Eye (tissue), 1 donor: ENCODE measurements at regions not wholly inside any gene's neighbourhood (a gene's known extent, or its start where the extent isn't known, plus 50 kb on each side); places are given as distances from the start of the nearest gene placed in this dataset.

Source experiments
- DNase-seq: peaks from one replicate; pipeline ENCODE4 v3.0.0-alpha.2; 2015

DNA sequence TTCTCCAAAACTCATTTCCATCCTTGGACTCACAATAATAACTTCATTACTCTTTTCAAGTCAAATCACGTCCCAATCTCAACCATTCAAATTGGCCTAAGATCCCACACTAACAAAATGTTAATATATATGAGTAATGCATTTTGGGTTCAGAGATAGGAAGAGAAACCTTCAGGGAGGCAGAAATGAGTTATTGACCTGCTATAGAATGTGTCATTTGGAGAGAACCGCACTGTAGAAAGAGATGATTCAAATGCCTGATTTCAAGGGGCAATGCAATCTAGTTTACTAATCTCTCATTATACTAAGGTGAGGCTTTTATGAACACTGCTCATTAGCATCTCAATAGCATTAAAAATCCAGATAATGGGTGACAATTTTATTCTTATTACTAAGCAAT, 1595.0 kb upstream of the GOT2 start:
- no peak for DNase-seq

DNA sequence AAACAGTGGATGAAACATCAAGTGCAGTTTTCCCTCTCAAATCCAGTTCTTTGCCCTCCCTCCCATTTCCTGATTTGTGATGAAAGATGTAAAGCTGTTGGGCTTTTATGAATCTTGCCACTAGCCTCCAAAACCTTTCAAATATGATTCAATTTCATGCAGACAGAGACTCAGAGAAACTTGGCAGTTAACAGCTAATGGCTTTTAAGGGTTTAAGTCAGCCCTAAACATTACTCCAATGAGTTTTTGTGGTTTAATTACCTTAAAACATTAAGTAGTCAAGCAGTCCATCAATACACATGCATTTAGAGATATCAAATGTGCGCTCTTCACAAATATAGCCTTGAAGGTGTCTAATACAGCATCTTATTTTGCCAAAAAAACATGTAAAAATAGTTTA, 1594.0 kb upstream of the GOT2 start:
- no peak for DNase-seq

DNA sequence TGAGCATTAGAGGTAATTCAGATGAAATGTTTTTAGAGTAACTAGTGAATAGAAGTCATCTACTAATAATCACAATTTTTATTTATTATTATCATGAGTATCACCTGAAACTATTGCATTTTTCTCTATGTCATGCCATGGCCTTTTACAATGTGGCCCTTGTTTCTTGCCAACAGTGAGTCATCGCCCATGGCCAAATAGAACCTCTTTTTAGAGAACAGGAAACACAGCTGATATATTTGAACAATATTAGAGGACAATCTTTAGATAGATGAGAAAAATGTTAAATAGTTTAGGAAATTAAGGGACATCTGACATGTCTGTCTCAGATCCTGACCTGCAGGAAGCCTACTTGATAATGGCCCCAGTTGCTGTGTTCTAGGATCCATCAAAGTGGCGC, 1584.4 kb upstream of the GOT2 start:
- no peak for DNase-seq

- no peak for DNase-seq
These were observed 1576.8 kb upstream of the GOT2 start for GRCh38 chr16:60310846-60311445.

DNA sequence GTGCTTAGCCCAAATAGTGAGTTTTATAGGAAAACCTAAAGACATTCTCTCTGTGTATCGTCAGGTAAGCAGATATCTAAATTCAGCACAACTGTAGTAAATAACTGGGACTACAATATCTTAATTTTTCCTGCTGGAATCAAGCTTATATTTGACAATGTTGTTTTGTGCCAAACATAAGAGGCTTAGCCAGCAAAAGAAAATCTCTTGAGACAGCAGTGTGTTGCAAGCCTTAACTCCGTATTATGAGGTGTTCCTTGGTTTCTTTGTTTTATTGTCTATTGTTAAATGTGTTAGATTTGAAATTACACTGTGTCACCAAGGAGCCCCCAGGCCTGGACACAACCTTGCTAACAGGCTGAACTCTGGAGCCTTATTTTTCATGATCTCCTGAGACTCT, 1570.6 kb upstream of the GOT2 start:
- DNase-seq: no peak

DNA sequence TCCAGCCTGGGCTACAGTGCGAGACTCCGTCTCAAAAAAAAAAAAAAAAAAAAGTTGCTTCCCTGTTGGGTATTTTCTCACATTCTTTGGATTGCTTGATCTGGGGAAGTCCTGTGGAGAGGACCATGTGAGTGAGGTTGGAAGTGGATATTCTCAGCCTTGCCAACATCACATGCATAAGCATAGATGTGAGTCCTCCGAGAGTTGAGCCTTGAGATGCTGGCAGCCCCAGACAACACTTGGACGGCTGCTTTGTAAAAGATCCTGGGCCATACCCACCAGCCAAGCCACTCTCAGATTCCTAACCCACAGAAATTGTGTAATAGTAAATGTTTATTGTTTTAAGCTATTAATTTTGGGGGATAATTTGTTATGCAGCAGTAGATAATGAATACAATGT, 1570.0 kb upstream of the GOT2 start:
- no peak for DNase-seq

GRCh38 chr16:60302676-60303075, 1568.6 kb upstream of the GOT2 start:
- DNase-seq: no peak

- no peak for DNase-seq
These were observed 1568.1 kb upstream of the GOT2 start for GRCh38 chr16:60302261-60302660.

DNA sequence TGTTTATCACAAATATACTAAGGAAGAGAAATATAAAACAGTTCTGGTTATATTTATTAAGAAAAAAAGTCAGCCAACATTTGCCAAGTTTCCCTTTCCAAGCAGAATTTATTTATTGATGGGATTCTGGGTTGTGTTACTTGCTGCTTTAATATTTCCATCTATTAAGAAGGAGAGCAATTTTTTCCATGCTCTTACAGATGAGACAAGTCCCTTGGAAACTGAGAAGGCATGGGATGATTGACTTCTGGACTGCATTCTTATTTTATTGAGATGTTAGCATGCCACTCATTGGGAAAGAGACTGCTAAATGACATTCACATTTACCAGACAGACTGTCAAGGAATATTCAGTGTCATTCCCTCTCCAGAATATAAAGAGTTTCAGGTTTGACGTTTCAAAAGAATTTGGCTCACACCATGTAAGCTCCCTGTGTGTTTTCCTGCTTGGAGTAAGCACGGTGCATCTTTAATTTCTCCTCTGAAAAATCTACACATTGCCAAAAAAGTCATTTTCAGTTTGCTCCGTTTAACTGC, 1565.2 kb upstream of the GOT2 start:
- DNase-seq: no peak

GRCh38 chr16:60295451-60295850, 1561.3 kb upstream of the GOT2 start:
- no peak for DNase-seq

GRCh38 chr16:60285794-60286193, 1551.7 kb upstream of the GOT2 start:
- peak; percentile 10 for DNase-seq

GRCh38 chr16:60279061-60279665, 1545.0 kb upstream of the GOT2 start:
- peak; percentile 38 for DNase-seq

DNA sequence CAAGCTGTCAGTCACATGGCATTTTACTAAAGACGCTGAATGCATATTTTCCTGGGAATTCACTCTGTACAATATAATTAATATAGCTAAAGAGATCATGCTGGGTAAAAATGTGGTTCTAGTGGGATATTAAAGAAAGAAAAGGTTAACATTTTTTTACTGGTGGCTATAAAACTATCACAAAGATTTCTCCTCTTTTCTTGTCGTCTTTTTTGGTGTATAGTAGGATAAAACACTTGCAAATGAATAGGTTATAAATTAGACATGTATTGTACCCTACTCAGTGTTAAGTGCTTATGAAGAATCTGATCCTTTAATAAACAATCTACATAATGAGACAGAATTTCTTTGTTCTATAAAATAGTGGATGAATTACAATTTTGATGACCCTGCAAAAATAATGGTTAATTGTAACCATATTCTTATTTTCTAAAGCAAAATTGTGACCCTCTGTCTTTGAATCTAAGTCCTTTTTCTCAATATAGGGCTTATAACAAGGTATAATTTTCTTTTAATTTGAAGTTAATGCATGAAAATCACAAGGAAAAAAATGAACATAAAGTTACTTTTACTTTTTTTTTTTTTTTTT, 1540.4 kb upstream of the GOT2 start:
- no peak for DNase-seq

DNA sequence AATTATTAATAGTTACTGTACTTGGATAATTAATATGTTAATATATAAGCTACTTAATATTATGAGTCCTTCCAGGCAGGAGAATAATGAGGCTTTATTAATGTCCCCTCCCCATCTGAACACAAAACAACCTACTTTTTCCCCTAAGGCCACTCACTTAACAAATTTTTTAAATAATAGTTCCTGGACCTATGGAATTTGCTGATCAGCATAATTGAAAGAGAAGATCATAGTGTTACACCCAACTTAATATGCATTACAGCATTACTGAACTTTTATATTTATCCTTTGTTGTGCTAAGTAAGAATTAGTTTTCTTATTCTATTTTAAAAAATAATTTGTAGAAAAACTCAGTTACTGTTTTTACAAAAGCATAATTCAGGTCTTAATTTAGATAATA, 1537.7 kb upstream of the GOT2 start:
- DNase-seq: no peak

- no peak for DNase-seq
These were observed 1537.1 kb upstream of the GOT2 start for GRCh38 chr16:60271025-60271771.

GRCh38 chr16:60261425-60261824, 1527.3 kb upstream of the GOT2 start:
- no peak for DNase-seq

DNA sequence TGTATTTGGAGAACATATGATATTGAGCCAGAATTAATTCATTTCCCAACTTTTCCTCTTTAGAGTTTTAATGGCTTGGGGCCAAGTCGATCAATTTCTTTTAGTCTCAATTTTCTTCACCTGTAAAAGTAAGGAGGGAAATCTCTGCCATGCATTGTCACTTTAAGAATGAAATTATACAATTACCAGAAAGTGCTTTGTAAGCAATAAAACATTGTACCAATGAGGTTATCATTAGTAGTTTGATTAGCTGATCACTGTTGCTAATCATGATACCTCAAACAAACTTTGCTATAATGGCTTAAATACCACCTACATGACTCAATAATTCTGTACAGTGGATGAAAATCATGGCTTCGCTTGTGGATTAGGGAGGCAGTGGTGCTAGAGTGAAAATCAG, 1525.8 kb upstream of the GOT2 start:
- no peak for DNase-seq

DNA sequence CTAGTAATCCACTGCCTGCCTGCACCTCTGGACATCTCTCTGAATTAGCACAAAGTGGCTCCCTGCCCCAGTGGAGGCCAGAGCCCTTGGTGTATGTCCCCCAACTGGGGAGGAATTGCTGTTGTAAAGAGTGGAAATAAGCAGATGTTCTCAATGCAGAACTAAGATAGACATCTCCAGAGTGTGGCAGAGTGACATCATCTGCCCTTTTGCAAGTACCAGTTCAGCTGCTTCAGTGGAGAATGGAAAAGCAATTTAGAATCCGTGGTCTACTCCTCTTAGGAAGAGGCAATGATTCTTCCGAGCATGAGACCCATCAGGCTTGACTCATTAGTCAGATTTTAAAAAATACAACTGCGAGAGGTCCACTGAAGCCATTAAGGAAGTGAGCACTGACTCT, 1512.0 kb upstream of the GOT2 start:
- DNase-seq: no peak

DNA sequence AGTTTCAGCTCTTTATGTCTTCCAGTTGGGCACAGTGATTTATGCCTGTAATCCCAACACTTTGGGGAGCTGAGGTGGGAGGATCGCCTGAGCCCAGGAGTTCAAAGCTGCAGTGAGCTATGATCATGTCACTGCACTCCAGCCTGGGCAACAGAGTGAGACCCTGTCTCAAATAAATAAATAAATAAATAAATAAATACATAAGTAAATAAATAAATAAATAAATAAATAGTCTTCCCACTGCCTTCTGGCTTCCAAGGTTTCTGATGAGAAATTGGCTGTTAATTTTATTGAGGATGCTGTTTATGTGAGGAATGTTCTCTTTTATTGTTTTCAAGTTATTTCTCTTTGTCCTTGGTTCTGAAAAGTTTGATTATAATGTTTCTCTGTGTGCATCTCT, 1507.6 kb upstream of the GOT2 start:
- DNase-seq: no peak

DNA sequence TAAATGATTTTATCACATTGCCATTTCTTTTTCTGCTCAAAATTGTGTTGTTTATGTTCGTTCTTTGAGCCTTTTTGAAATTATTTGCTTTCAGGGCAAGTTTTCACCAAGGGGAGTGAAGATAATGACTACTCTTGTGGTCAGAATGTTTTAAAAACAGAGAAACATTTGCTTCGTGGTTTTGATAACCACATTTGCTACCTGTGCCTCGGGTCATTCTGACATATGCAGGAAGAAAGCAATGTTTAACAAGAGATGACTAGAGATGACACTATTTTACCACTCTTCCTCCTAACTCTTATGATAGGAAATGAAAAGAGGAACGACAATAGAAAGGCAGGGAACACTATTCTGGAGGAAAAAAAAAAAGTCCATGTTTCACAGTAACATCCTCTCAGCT, 1496.5 kb upstream of the GOT2 start:
- no peak for DNase-seq

DNA sequence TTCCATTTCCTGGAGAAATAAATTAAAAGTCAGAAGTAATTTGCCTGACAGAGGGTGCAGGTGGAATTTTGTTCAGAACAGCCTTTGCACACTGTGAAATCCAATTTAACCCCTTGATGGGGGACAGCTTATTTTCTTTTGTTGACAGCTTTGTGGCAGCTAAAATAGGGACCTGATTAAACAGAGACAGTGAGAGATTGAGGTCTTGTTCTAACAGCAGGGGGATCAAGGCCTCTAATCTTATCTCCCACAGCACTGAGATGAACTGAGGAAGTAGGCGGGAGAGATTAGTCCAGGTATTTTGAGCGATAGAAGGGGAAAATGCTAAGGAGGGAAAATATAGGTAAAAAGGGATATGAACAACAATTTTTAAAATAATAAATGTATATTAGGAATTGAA, 1491.4 kb upstream of the GOT2 start:
- DNase-seq: no peak

DNA sequence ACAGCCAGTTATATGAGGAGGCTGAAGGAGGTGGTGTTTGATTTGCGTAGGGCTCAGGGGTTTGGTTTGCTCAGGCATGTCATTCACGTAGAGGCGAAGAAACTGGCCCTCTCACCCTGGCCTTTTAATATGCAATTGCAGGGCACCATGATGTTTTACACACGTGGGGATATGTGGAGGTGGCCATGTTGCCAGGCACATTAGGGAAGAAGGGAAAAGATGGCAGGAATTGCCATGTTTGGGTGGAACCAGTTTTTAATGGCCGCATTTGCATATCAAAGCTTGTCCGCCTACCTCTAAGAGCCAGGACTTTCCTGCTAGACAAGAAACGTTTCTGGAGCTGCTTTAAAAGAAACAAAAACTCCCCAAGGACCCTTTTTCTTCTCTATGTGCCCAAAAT, 1483.7 kb upstream of the GOT2 start:
- no peak for DNase-seq

DNA sequence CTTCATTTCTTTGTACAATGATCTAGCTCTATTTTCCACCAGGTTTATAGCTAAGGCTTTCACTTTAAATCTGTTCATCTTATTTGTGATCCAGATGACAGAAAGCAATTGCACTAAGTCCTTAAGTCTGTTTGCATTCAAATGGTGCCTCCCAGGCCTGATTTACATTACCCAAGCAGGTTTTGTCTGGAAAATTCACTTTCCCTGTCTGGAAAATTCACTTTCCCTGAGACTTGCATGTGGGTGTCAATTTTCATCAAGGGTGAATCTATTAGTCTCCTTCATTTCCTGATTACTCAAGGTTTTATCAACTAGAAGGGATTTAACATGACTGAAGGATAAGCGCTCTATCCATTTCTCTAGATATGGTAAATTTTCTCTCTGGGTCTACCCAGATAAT, 1480.2 kb upstream of the GOT2 start:
- no peak for DNase-seq

GRCh38 chr16:60206516-60206915, 1472.4 kb upstream of the GOT2 start:
- DNase-seq: no peak
